Muscle layer of duodenum (tissue), 2 donors: ENCODE measurements at regions not wholly inside any gene's neighbourhood (a gene's known extent, or its start where the extent isn't known, plus 50 kb on each side); places are given as distances from the start of the nearest gene placed in this dataset.
"Not testable (repeated sequence)": the region's sequence is repeated elsewhere in the genome, so short reads cannot be mapped to it uniquely, and the experiment has no call there.

Experiments
- H3K27ac ChIP-seq: one replicate; pipeline ENCODE4 v1.7.0; 2013; ENCODE audit warnings: mild to moderate bottlenecking, low read length
- H3K27me3 ChIP-seq: one replicate; pipeline ENCODE4 v1.7.0; 2013; ENCODE audit warnings: low read depth, mild to moderate bottlenecking, control low read depth, low read length
- H3K36me3 ChIP-seq, 2 donors: one replicate each; pipeline ENCODE4 v1.7.0; 2013; ENCODE audit warnings: low read length in 2 of 2, control low read depth in 1 of 2, mild to moderate bottlenecking in 1 of 2; ENCODE audit not compliant: insufficient read depth in 2 of 2, control insufficient read depth in 1 of 2
- H3K4me1 ChIP-seq, 2 donors: one replicate each; pipeline ENCODE4 v1.7.0; 2013; ENCODE audit warnings: low read length in 2 of 2, mild to moderate bottlenecking in 2 of 2, control low read depth in 1 of 2, moderate library complexity in 1 of 2; ENCODE audit not compliant: insufficient read depth in 2 of 2, control insufficient read depth in 1 of 2
- H3K4me3 ChIP-seq, 2 donors: one replicate each; pipeline ENCODE4 v1.7.0; 2013; ENCODE audit warnings: low read length in 2 of 2, low read depth in 1 of 2, mild to moderate bottlenecking in 1 of 2
- H3K9me3 ChIP-seq, 2 donors: one replicate each; pipeline ENCODE4 v1.7.0; 2013; ENCODE audit warnings: low read length in 2 of 2, control low read depth in 1 of 2, mild to moderate bottlenecking in 1 of 2; ENCODE audit not compliant: control insufficient read depth in 1 of 2
- donor health status: healthy.

GRCh38 chr9:78438211-78438610, 141.3 kb downstream of the PSAT1 start:
- Histone ChIP-seq H3K36me3 (no peaks in the 10 kb centered on the region), H3K4me1 (peaks cover 0 to 3% of the 10 kb centered on the region in 2 donors), H3K9me3 (no peaks in the 10 kb centered on the region), H3K27me3 (peaks cover 3% of the 10 kb centered on the region), H3K4me3 (no peak overlapping the region), H3K27ac (no peak overlapping the region)

GRCh38 chr9:78438780-78439179, 141.9 kb downstream of the PSAT1 start:
- Histone ChIP-seq H3K4me1 (peaks cover 0 to 3% of the 10 kb centered on the region in 2 donors), H3K27ac (no peak overlapping the region), H3K27me3 (peaks cover 3% of the 10 kb centered on the region), H3K9me3 (no peaks in the 10 kb centered on the region), H3K36me3 (no peaks in the 10 kb centered on the region), H3K4me3 (no peak overlapping the region)

GRCh38 chr9:78439190-78439865, 142.4 kb downstream of the PSAT1 start:
- Histone ChIP-seq H3K9me3 (no peaks in the 10 kb centered on the region), H3K4me3 (peak overlapping the region; percentile 5 to 45), H3K27me3 (peaks cover 3% of the 10 kb centered on the region), H3K36me3 (no peaks in the 10 kb centered on the region), H3K4me1 (peaks cover 0 to 3% of the 10 kb centered on the region in 2 donors), H3K27ac (no peak overlapping the region)

GRCh38 chr9:78439866-78440830, 143.2 kb downstream of the PSAT1 start:
- Histone ChIP-seq H3K36me3 (no peaks in the 10 kb centered on the region), H3K4me3 (peak overlapping the region; percentile 5 to 45), H3K9me3 (no peaks in the 10 kb centered on the region), H3K27ac (no peak overlapping the region), H3K4me1 (peaks cover 0 to 3% of the 10 kb centered on the region in 2 donors), H3K27me3 (peaks cover 3% of the 10 kb centered on the region)

GRCh38 chr9:78441396-78441795, 144.5 kb downstream of the PSAT1 start:
- no peak overlapping the region for H3K4me3 ChIP-seq
- no peak overlapping the region for H3K27ac ChIP-seq
- peaks cover 3% of the 10 kb centered on the region for H3K27me3 ChIP-seq
- H3K36me3 ChIP-seq = no peaks in the 10 kb centered on the region
- no peaks in the 10 kb centered on the region for H3K9me3 ChIP-seq
- peaks cover 0 to 3% of the 10 kb centered on the region in 2 donors for H3K4me1 ChIP-seq

GRCh38 chr9:78441822-78442431, 145.0 kb downstream of the PSAT1 start:
- no peak overlapping the region for H3K27ac ChIP-seq

GRCh38 chr9:78442577-78442976, 145.7 kb downstream of the PSAT1 start:
- not testable (repeated sequence) for H3K9me3 ChIP-seq, H3K4me3 ChIP-seq, H3K27ac ChIP-seq, H3K36me3 ChIP-seq, H3K4me1 ChIP-seq, H3K27me3 ChIP-seq

More at GRCh38 chr9:78441822-78442431, 145.0 kb downstream of the PSAT1 start:
- Histone ChIP-seq H3K36me3 (no peaks in the 10 kb centered on the region), H3K4me1 (peaks cover 0 to 3% of the 10 kb centered on the region in 2 donors), H3K27me3 (peaks cover 3% of the 10 kb centered on the region), H3K9me3 (no peaks in the 10 kb centered on the region), H3K4me3 (no peak overlapping the region)

- H3K4me1 ChIP-seq = peaks cover 0 to 3% of the 10 kb centered on the region in 2 donors
- no peak overlapping the region for H3K27ac ChIP-seq
- no peaks in the 10 kb centered on the region for H3K9me3 ChIP-seq
- H3K27me3 ChIP-seq = peaks cover 3% of the 10 kb centered on the region
- no peaks in the 10 kb centered on the region for H3K36me3 ChIP-seq
- no peak overlapping the region for H3K4me3 ChIP-seq
Measured at GRCh38 chr9:78443946-78444345, 147.0 kb downstream of the PSAT1 start.

GRCh38 chr9:78448960-78449673, 152.2 kb downstream of the PSAT1 start:
- Histone ChIP-seq H3K4me3 (no peak overlapping the region), H3K4me1 (no peaks in the 10 kb centered on the region), H3K27me3 (no peaks in the 10 kb centered on the region)

GRCh38 chr9:78453450-78453849, 156.5 kb downstream of the PSAT1 start:
- Histone ChIP-seq H3K4me1 (no peaks in the 10 kb centered on the region), H3K27ac (no peak overlapping the region), H3K4me3 (no peak overlapping the region), H3K9me3 (no peaks in the 10 kb centered on the region), H3K36me3 (no peaks in the 10 kb centered on the region), H3K27me3 (no peaks in the 10 kb centered on the region)

More at GRCh38 chr9:78448960-78449673, 152.2 kb downstream of the PSAT1 start:
- no peaks in the 10 kb centered on the region for H3K36me3 ChIP-seq
- no peaks in the 10 kb centered on the region for H3K9me3 ChIP-seq
- H3K27ac ChIP-seq = no peak overlapping the region
